SK-N-MC (cell line): ENCODE measurements at regions not wholly inside any gene's neighbourhood (a gene's known extent, or its start where the extent isn't known, plus 50 kb on each side); places are given as distances from the start of the nearest gene placed in this dataset.

ENCODE experiments used
- EZH2 ChIP-seq: fragments of 200-600 bp; sonication (generic); IDR thresholded peaks from one replicate; pipeline ENCODE4 v1.6.1; 2017; ENCODE audit warnings: antibody characterized with exemption
- FOXP2 ChIP-seq: optimal IDR thresholded peaks from 2 replicates; pipeline ENCODE3; 2011; ENCODE audit warnings: mild to moderate bottlenecking, moderate library complexity; ENCODE audit not compliant: insufficient read depth; ENCODE audit errors: extremely low read length, control extremely low read depth
- POLR2AphosphoS5 ChIP-seq: IDR thresholded peaks from 2 replicates; pipeline ENCODE4 v1.6.1; 2012; ENCODE audit warnings: mild to moderate bottlenecking, low read depth, low read length, borderline replicate concordance

DNA sequence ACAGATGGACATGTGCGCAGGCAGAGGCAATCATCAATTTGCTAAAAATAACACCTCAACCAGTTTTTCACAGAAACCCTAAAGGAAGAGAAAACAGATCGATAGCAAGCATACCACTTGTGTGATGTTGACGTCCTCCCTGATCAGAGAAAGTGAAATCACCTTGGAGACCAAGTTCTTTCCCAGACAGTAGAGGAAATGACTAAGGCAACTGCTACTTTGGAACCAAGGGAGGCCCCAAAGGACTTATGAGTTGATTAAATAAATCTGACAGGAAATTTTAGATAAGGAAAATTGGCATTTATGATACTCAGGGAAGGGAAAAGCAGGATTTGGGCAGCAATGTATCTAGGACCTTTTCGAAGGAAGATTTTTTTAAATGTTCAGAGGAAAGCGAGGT, 267.1 kb upstream of the ASIC2 start:
- TF ChIP-seq EZH2, result no peak
- no peak for TF ChIP-seq POLR2AphosphoS5
- TF ChIP-seq FOXP2, result no peak
